Kidney tubule cell (primary cell): ENCODE measurements at regions not wholly inside any gene's neighbourhood (a gene's known extent, or its start where the extent isn't known, plus 50 kb on each side); places are given as distances from the start of the nearest gene placed in this dataset.
"Not testable (repeated sequence)": the region's sequence is repeated elsewhere in the genome, so short reads cannot be mapped to it uniquely, and the experiment has no call there.

Experiments
- DNase-seq: peaks from one replicate; pipeline ENCODE4 v3.0.0-alpha.2; 2018; ENCODE audit warnings: low spot score

DNA sequence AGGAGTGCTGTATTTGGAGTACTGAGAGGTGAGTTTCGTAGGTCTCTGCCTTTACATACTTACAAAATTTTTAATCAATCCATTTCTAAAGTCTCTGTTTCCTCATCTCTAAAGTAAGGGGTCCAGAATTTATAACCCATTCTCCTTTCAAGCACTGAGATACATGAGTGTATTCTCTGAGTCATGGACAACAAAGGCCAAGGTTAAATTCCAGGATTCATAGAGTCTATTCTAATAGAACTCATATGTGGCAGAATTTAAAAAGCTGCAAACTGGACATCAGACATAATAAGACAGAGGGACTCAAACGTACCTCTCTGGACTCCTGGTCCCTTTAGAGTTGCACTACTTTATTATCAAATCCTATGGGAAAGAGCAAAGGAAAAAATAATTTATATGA, 112.5 kb upstream of the SLIT3 start:
- DNase-seq, result no peak

DNA sequence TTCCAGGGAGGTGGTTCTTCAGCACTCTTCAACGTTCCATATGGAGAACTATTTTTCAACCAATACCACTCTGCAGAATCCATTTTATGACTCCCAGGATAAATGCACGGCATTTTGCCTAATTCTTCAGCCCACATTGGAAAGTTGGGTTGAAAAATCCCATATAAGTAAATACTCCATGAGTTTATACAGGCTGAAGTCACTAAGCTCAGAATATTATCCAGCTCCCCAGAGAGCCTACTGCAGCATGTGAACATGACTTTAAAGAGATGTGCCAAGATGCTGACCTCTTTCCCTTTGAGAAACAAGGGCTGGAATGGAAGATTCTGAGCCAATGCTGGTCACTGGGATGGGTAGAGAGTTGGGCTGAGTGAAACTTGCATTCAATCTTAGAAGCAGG, 111.9 kb upstream of the SLIT3 start:
- DNase-seq, result no peak

DNA sequence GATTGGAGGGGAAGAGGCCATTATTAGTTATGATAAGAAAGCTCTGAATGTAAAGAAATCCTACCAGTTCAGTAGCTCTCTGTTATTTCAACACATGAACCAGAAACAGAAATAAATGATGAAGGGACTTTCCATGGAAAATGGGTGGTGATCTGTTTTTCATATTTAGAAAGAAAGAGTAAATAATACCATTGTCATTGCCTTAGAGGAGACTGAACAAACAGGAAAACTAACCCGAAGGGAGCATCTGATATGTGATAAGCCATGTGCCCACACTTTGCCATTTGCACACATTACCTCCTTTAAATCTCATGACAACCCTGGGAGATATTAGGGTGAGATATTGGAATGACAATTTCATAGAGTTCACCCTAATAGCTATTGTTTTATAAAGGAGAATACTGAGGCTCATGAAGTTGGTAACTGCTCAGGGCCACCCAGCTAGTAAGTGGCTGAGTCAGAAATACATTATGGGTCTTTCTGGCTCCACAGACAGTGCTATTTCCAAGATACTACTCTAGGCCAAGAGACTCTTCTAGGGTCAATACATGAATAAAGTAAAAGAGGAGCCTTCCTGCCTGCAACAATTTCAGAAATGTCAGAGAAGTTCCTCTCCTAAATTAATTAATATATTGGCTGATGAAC, 111.0 kb upstream of the SLIT3 start:
- no peak for DNase-seq

DNA sequence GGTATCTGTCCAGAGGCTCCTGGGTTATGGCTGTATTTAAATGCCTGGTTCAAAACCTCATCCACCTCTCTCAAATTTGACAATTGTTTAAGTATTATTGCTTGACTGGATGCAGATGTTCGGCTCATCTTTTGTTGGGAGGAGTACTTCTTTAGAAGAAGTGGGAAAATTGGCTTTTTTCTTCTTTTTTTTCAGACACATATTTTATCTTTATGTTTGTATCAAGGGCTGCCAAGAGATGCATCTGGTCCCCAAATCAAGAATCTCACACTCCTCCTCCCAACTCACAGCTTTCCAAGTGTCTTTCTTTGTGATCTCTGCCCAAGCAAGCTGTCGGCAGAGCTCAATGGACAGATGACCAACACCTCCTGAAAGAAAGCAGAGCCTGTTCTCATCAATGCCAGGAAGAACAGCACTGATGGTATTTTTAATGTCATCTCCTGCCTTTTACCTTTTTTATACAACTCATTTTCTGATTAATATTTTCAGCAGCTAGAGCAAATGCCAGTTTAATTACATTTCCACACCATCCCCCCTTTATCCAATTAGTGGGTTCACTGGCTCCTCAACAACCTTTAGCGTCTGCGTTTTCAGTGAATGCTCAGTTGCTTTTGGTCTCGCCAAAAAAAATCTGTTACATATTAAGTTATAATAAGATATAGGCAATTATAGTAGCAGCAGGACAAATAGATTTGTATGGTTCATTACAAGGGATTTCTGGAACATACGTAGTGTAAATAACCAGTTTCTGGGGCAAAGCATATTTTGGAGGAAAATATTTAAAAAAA, 110.3 kb upstream of the SLIT3 start:
- no peak for DNase-seq

DNA sequence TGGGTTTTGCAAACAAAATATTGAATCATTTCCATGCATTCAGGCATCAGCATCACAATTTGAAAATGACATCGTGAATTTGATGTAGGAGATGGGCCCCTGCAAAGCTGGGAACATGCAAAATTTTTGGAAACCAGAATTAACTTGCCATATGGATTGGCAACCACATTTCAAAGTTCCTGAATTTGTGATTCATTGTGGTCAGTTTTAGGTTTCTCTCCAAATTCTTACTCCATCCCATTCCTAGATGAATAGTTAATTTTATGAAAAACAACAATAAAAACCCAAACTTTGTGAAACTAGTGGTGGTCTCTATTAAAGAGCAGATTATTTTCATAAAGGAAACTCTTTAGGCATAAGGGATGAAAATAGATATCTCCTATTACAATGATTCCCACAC, 107.8 kb upstream of the SLIT3 start:
- no peak for DNase-seq

DNA sequence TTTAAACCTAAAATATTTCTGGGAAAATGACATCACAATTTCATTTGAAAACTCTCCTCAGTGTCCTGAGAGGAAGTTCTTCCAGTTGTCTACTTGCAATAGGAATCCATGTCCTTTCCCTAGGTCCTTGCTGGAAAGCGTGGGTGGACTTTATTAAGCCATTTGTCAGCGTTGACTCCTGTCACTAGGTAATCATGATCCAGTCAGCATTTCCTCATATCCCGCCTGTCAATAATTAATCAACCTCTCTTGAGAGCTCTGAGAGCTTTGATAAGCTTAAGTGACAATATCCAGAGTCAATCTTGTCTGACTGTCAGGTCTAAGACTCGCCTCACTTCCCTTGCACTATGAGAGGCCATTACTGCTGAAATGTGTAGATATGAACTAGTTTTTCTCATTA, 107.2 kb upstream of the SLIT3 start:
- DNase-seq, result peak; percentile 92

DNA sequence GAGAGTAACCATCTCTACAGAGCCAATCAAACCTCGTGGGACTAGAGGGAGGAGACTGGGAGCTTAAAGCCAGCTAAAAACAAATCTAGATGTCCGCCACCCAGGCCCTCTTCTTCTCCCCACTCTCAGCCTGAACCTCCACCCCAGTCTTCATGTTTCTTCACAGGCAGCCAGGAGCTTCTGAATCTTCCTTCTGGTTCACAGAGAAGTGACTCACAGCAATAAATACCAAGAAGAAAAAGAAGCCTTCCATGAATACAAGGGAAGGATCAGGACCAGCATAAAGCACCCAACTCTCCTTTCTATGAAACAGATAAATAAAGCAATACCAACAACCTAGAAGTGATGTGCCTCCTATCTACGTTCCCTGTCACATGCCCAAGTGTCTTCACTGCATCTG, 103.3 kb upstream of the SLIT3 start:
- no peak for DNase-seq

DNA sequence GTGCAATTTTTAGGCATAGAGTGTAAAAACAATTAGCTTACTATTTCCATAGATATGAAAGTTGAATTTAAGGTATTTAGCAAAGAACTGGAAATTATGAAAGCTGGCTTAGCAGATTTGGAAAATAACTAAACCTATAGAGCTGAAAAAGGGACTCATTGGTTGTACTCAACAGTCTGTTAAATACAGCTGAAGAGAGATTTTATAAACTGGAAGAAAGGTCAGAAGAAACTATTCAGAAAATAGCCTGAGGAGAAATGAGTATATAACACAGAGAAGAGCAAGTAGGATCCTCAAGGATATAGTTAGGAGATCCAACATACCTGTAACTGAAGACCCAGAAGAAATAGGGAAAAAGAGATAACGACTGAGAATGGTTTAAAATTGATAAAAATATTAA, 97.6 kb upstream of the SLIT3 start:
- DNase-seq, result no peak

DNA sequence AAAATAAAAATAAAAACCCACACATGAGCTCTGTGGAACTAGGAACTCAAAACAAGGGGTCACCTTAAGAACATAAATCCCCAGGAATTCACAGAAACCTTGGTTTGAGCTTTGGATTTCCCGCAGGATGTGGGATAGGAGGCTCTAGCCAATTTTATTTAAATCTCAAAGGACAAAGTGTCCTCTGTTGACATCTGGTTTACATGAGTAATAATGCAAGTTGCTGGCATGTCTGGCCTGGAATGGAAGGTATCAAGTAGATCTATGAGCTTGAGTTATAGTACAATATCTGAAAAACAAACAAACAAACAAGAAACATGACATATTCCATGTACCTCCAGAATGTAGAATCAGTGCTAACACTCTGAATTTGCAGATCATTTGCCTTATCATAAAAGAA, 94.2 kb upstream of the SLIT3 start:
- DNase-seq, result no peak

DNA sequence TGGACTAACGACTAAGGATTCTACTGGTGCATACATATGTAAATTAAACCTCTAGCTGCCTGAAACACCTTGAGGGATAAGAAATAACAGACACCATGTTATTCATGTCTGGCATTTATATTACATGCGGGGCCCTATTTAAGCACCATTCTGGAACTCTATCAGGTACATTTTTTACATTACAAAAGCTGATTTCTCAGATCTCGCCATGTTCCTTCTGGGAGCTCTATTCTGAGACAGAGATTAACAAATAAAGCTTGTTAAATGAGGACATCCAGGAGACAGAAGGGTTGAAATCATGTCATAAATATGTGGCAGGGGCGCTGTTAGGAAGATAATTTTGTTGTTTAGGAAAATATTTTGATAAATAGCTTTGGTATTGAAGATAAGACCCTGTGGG, 93.4 kb upstream of the SLIT3 start:
- DNase-seq, result no peak

DNA sequence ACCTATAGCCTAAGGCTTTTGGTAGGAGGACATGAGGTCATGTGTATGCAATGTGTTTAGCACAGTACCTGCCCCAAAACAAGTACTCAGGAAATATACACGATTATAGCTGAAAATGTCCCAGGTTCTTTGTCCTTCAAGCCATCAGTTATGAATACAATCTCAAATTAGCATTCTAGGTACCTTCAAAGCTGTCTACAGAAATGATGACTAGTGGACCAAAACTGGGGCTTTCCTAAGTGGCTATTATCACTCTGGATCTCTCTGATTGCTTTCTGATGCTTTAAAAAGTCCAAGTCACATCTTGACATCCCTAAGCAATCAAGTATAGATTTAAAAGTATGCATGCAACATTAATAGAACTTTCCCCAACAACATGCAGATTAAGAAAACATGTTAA, 93.0 kb upstream of the SLIT3 start:
- no peak for DNase-seq

DNA sequence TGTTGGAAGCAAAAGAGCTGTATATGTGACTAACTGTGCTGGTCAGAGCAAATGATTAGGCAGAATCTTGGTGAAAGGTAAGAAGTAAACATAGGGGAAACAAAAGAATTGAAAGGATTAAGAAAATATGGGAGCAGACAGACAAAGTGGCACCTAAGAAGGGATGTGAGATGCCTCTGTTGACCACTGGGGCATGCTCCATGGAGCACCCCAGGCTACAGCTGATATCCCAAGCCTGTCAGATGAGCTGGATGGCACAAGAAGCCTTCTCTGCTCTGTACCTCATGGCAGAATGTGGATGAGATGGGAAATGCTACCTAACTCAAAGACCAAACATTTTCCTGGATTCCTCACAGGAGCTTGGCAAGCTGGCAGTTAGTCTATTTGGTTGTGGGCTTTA, 89.3 kb upstream of the SLIT3 start:
- DNase-seq, result no peak

DNA sequence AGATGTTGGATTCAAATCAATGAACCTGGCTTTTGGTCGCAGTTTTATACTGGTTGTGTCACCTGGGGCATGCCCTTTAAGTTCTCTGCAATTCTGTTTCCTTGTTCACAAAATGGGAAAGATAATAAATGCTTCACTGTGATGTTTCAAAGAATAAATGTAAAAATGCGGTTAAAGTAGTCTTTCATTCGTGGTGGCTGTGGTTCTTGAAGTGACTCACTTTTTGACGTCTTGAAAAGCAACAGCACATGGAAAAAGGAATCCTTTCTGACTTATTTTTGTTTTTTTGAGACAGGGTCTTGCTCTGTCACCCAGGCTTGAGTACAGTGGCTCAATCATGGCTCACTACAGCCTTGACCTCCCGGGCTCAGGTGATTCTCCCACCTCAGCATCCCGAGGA, 88.4 kb upstream of the SLIT3 start:
- DNase-seq, result no peak

DNA sequence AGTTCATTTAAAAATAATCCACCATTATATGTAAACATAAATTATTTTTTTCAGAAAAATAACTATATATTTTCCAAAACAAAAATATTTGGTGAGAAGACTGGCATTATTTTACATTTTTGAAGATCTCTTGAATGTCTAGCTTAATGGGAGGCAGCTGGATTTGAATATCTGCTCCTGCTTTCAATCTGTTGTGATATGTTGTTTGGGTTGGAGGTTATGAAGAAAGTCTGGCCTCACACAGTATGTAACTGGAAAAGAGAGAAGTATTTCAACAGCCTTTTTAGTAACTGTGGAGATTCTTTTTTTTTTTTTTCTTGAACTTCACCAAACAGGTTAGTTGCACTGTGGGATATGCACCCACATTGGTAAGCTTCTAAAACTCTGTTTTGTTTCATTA, 84.7 kb upstream of the SLIT3 start:
- no peak for DNase-seq

DNA sequence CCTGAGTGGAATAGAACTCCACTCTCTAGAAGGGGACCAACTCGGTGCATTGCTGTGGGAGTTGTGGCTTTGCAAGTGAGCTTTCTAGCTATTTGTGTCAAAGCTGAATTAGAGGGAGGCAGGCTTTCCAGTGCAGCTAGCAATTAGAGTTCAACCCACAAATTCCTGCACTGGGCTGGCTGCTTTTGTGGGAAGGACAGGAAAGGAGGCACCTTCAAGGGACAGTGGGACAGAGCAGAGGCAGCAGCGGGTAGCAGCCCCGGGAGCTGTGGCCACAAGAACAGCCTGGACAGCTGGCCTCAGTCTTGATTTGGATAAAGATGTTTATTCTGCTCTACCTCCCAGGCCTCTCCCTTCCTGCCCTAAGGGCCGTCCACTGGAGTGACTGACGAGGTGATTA, 83.7 kb upstream of the SLIT3 start:
- no peak for DNase-seq

DNA sequence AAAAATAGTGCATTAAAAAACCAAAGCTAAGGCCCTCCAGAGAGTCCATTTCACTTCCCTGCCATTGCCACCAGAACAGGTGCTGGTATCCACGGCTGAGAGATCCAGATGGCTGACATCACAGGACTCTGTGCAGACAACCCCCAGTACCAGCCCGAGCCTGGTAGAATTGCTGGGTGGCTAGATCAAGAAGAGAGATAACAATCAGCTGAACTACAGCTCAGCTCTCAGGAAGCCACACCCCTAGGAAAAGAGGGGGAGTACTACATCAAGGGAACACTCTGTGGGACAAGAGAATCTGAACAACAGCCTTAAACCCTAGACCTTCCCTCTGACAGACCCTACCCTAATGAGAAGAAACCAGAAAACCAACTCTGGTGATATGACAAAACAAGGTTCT, 73.8 kb upstream of the SLIT3 start:
- peak; percentile 49 for DNase-seq

DNA sequence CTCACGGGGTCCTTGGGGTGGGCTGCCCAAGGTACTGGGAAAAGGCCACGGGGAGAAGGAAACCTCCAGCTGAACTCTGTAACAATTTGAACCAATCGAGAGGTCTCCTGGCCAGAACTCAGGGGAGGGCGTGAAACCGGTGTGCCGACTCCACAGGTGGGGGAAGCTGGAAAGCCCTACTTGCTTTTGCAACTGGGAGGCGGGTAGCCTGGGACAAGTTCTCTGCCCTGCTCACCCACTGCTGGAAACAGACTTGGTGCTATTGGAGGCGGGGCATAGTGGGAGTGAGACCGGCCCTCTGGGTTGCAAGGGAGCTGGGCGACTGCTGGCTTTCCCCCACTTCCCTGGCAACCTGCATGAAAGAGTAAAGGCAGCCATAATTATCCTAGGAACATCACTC, 73.2 kb upstream of the SLIT3 start:
- no peak for DNase-seq

DNA sequence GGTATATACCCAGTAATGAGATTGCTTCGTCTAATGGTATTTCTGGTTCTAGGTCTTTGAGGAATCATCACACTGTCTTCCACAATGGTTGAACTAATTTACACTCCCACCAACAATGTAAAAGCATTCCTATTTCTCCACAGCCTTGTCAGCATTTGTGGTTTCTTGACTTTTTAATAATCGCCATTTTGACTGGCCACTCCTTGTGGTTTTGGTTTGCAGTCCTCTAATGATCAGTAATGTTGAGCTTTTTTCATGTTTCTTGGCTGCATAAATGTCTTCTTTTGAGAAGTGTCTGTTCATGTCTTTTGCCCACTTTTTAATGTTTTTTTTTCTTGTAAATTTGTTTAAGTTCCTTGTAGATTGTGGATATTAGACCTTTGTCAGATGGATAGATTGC, 70.9 kb upstream of the SLIT3 start:
- not testable (repeated sequence) for DNase-seq

DNA sequence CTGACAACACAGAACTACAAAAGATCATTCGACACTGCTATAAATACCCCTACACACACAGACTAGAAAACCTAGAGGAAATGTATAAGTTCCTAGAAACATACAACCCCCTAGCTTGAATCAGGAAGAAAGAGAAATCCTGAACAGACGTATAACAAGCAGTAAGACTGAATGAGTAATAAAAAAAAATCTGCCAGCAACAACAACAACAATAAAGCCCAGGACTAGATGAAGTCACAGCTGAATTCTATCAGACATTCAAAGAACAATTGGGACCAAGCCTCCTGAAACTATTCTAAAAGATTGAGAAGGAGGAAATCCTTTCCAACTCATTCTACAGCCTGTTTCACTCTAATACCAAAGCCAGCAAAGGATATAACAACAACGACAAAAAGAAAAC, 68.2 kb upstream of the SLIT3 start:
- DNase-seq, result no peak

DNA sequence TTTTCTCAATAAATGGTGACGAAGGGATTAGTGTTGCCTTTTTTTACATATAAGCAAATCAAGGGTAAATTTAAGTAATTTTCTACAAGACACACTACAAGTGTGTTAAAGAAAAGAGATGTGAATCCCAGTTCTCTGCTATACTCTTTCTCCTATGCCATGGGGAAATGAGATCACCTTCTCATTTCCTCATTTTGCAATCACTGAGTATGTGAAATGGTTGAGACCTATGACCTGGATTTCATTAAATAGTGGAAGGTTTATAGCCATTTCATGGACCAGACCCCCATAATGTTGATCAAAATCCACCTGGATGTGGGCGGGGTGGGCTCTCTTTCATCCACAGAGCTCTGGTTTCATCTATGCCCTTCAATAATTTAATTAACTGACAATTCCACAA, 66.9 kb upstream of the SLIT3 start:
- no peak for DNase-seq

DNA sequence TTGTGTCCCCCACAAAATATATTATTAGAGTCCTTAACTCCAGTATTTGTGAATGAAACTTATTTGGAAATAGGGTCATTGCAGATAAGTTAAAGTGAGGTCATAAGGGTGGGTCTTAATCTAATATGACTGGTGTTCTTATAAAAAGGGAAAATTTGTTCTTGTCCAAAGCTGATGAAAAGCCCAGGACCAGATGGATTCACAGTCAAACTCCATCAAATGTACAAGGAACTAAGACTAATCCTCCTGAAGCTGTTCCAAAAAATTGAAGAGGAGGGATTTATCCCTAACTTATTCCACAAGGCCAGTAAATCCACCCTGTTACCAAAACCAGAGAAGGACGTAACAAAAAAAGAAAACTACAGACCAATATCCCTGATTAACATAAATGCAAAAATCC, 56.4 kb upstream of the SLIT3 start:
- no peak for DNase-seq

DNA sequence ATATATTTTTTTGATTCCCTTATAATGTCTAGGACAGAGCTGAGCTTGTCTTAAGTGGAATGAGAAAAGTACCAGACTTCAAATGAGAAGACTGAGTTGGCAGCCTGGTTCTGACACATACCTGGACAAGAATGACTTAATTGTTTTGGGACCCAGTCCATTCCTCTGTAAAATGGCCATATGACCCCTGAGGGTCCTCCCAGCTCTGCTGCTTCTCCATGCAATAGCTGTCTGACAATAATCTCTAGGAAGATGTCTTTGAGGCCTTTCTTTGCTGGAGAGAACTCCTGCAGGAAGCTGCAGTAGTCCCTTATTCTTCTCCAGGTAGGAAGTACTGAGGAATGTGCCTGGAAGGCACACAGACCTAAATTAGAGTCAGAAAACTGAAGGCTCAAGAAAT, 55.9 kb upstream of the SLIT3 start:
- DNase-seq, result no peak

DNA sequence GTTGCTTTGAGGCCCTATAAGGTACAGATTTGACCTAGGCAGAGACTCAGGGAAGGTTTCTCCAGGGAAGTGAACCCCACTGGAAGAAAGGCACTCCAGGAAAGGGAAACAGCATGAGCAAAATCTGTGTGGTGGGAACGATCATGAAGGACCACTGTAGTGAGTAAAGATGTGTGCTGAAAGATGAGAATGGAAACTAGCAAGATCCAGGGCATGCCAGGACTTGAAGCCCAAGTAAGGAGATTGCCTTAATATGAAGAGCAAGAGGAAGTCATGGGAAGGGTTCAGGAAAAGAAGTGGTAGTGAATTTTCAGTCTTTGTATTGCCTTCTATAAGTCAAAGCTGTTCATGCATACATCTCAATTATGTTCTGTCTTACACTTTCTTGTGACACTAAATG, 55.2 kb upstream of the SLIT3 start:
- no peak for DNase-seq

DNA sequence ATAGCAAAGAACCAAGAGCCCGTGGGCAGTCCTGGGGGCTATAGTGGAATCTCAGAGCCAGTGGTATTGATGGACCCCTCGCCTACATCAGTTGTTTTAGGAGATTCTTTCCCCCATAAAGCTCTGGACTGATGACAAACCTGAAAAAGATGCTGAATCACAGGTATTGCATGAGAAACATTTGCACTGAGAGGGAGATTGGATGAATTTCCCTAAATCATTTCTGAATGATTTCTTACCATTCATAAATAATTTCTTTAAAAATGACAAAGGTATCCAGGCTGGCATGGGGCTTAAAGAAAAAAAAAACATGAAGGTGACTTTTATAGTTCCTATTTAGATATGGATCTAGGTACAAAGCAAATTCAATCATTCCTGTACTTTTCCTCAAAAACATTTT, 54.0 kb upstream of the SLIT3 start:
- peak; percentile 34 for DNase-seq
